SK-N-SH treated with all-trans-retinoic acid at 6 μM for 48 hours (cell line): ENCODE measurements at regions not wholly inside any gene's neighbourhood (a gene's known extent, or its start where the extent isn't known, plus 50 kb on each side); places are given as distances from the start of the nearest gene placed in this dataset.

Source experiments
- ARNTL ChIP-seq: fragments of 450-650 bp; formaldehyde crosslinking; IDR thresholded peaks from 2 replicates; pipeline ENCODE4 v1.5.0; 2020; ENCODE audit warnings: low read depth, mild to moderate bottlenecking, moderate library complexity, borderline replicate concordance
- OSR1 ChIP-seq: fragments of 250-450 bp; sonication (Bioruptor Pico); IDR thresholded peaks from 2 replicates; pipeline ENCODE4 v1.8.0; 2022; ENCODE audit warnings: moderate library complexity, mild to moderate bottlenecking, inconsistent platforms
- PPARA ChIP-seq: fragments of 250-450 bp; sonication (Bioruptor Pico); IDR thresholded peaks from 2 replicates; pipeline ENCODE4 v1.5.0; 2020; ENCODE audit warnings: mild to moderate bottlenecking, borderline replicate concordance
- SNAI2 ChIP-seq: fragments of 250-450 bp; sonication (Bioruptor Pico); IDR thresholded peaks from 2 replicates; pipeline ENCODE4 v1.5.0; 2020; ENCODE audit warnings: mild to moderate bottlenecking, moderate library complexity
- TF ChIP-seq, protein P1 (sequence below): fragments of 250-450 bp; sonication (Bioruptor Pico); IDR thresholded peaks from 2 replicates; pipeline ENCODE4 v1.8.0; 2021; ENCODE audit warnings: low read depth, mild to moderate bottlenecking, moderate library complexity, borderline replicate concordance
- TF ChIP-seq, protein P2 (sequence below): fragments of 250-450 bp; sonication (Bioruptor Pico); IDR thresholded peaks from 2 replicates; pipeline ENCODE4 v1.8.0; 2020; ENCODE audit warnings: mild to moderate bottlenecking, moderate library complexity, borderline replicate concordance
- TF ChIP-seq, protein P3 (sequence below): fragments of 250-450 bp; sonication (Bioruptor Pico); IDR thresholded peaks from 2 replicates; pipeline ENCODE4 v1.5.0; 2020; ENCODE audit warnings: mild to moderate bottlenecking, moderate library complexity
- TF ChIP-seq, protein P4 (sequence below): fragments of 250-450 bp; sonication (Bioruptor Pico); IDR thresholded peaks from 2 replicates; pipeline ENCODE4 v1.5.1; 2020; ENCODE audit warnings: low read depth, mild to moderate bottlenecking, moderate library complexity

DNA sequence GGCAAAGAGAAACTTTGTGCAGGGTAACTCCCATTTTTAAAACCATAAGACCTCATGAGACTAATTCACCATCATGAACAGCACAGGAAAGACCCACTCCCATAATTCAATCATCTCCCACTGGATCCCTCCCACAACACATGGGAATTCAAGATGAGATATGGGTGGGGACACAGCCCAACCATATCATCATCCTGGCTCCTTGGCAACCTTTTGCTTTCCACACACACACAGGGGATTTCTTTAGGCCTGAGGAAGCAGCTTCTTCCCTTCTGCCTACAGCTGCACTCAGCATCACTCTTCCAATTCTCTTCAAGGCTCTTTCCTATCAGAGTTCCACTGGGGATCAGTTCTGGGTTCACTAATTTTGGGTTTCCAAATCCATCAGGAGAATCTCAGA is 199.0 kb upstream of the CTBP2 start:
- TF ChIP-seq ARNTL (CRISPR knock-in tag) = no peak
- TF ChIP-seq, protein P1, sequence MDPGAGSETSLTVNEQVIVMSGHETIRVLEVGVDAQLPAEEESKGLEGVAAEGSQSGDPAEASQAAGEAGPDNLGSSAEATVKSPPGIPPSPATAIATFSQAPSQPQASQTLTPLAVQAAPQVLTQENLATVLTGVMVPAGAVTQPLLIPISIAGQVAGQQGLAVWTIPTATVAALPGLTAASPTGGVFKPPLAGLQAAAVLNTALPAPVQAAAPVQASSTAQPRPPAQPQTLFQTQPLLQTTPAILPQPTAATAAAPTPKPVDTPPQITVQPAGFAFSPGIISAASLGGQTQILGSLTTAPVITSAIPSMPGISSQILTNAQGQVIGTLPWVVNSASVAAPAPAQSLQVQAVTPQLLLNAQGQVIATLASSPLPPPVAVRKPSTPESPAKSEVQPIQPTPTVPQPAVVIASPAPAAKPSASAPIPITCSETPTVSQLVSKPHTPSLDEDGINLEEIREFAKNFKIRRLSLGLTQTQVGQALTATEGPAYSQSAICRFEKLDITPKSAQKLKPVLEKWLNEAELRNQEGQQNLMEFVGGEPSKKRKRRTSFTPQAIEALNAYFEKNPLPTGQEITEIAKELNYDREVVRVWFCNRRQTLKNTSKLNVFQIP (CRISPR knock-in tag) = no peak
- TF ChIP-seq, protein P2, sequence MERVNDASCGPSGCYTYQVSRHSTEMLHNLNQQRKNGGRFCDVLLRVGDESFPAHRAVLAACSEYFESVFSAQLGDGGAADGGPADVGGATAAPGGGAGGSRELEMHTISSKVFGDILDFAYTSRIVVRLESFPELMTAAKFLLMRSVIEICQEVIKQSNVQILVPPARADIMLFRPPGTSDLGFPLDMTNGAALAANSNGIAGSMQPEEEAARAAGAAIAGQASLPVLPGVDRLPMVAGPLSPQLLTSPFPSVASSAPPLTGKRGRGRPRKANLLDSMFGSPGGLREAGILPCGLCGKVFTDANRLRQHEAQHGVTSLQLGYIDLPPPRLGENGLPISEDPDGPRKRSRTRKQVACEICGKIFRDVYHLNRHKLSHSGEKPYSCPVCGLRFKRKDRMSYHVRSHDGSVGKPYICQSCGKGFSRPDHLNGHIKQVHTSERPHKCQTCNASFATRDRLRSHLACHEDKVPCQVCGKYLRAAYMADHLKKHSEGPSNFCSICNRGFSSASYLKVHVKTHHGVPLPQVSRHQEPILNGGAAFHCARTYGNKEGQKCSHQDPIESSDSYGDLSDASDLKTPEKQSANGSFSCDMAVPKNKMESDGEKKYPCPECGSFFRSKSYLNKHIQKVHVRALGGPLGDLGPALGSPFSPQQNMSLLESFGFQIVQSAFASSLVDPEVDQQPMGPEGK (CRISPR knock-in tag) = no peak
- TF ChIP-seq, protein P3, sequence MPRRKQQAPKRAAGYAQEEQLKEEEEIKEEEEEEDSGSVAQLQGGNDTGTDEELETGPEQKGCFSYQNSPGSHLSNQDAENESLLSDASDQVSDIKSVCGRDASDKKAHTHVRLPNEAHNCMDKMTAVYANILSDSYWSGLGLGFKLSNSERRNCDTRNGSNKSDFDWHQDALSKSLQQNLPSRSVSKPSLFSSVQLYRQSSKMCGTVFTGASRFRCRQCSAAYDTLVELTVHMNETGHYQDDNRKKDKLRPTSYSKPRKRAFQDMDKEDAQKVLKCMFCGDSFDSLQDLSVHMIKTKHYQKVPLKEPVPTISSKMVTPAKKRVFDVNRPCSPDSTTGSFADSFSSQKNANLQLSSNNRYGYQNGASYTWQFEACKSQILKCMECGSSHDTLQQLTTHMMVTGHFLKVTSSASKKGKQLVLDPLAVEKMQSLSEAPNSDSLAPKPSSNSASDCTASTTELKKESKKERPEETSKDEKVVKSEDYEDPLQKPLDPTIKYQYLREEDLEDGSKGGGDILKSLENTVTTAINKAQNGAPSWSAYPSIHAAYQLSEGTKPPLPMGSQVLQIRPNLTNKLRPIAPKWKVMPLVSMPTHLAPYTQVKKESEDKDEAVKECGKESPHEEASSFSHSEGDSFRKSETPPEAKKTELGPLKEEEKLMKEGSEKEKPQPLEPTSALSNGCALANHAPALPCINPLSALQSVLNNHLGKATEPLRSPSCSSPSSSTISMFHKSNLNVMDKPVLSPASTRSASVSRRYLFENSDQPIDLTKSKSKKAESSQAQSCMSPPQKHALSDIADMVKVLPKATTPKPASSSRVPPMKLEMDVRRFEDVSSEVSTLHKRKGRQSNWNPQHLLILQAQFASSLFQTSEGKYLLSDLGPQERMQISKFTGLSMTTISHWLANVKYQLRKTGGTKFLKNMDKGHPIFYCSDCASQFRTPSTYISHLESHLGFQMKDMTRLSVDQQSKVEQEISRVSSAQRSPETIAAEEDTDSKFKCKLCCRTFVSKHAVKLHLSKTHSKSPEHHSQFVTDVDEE (CRISPR knock-in tag) = no peak
- TF ChIP-seq PPARA (CRISPR knock-in tag) = no peak
- no peak for TF ChIP-seq SNAI2
- TF ChIP-seq, protein P4, sequence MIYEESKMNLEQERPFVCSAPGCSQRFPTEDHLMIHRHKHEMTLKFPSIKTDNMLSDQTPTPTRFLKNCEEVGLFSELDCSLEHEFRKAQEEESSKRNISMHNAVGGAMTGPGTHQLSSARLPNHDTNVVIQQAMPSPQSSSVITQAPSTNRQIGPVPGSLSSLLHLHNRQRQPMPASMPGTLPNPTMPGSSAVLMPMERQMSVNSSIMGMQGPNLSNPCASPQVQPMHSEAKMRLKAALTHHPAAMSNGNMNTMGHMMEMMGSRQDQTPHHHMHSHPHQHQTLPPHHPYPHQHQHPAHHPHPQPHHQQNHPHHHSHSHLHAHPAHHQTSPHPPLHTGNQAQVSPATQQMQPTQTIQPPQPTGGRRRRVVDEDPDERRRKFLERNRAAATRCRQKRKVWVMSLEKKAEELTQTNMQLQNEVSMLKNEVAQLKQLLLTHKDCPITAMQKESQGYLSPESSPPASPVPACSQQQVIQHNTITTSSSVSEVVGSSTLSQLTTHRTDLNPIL (CRISPR knock-in tag) = no peak
- TF ChIP-seq OSR1 (CRISPR knock-in tag) = no peak
